Activated T-cell treated with anti-CD3 and anti-CD28 coated beads for 1 hour (primary cell): ENCODE measurements at regions not wholly inside any gene's neighbourhood (a gene's known extent, or its start where the extent isn't known, plus 50 kb on each side); places are given as distances from the start of the nearest gene placed in this dataset.

Experiments used
- DNase-seq: peaks from one replicate; pipeline ENCODE4 v3.0.0-alpha.2; 2020; ENCODE audit warnings: low read depth

GRCh38 chr10:52650873-52651272 is 121.7 kb downstream of the MBL2 start:
- DNase-seq = no peak

DNA sequence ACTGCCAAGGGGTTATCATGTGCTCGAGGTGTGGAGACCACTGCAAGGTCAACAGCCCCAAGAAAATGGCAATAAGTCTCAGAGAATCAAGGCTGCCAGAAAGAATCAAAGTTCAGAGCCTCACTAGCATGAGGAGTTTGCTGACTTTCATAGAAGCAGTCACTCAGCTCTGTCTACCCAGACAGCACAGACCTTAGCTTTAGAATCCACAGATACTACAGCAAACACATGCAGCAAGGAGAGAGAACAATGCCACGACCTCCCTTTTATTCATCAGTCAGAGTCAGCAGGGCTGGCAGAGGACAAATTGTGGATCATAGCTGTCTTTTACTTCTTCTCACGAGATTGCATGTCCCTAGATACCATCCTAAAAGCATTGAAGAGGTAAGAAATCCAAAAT is 121.3 kb downstream of the MBL2 start:
- DNase-seq = no peak

- no peak for DNase-seq
These were observed 119.9 kb downstream of the MBL2 start for GRCh38 chr10:52652431-52653262.

GRCh38 chr10:52653263-52653909 is 119.2 kb downstream of the MBL2 start:
- DNase-seq = no peak

GRCh38 chr10:52654201-52654600 is 118.4 kb downstream of the MBL2 start:
- DNase-seq = no peak

DNA sequence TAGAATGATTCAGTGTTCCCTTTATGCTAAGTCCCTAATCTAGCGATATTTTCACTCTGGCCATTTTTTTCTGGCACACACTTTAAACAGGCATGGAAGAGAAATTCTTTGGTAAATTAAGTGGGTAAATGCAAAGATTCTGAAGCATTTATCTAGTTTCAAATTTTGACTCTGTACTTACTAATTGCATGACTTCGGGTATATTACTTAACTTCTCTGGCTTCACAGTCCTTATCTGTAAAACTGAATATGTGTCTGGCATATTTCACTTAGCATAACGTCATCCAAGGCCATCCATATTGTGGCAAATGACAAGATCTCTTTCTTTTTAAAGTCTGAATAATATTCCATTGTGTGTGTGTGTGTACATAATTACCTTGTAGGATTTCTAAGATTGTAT is 114.5 kb downstream of the MBL2 start:
- DNase-seq = no peak

GRCh38 chr10:52659085-52659484 is 113.5 kb downstream of the MBL2 start:
- no peak for DNase-seq

DNA sequence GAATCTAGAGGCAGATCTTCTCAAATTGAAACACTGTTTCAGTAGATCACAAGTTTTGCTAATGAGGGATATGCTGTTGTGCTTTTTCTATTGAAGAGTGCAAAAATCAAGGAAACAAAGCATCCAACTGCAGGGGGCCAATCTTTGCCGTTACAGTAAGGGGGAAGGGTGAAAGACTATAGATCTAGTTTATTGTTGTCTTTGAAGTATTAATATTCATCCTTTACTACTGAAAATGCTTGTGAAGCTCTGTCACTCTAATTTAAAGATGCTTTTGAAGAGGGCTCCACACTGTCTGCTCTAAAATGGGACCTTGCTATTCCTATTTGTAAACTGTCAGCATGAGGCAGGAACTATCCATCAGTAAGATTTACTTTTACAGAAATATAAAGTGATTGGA is 110.3 kb downstream of the MBL2 start:
- no peak for DNase-seq

GRCh38 chr10:52663161-52663560 is 109.4 kb downstream of the MBL2 start:
- no peak for DNase-seq

DNA sequence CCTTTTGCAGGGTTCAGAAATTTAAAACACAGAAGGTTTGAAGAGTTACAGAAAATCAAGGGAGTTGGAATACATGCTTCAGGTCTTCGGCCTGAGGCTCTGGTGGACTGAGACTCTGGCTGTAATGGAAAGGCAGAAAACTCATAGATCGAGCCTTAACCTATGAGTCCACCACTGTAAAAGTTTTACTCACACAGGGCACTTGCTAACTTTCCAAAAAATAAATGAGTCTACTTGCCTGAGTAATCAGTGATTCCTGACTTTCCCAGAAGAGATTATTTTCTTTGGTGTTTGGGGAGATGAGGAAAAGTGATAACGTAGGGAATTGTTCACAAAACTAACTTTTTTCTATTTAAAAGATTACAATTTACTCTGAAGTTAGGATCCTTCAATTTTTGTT is 108.0 kb downstream of the MBL2 start:
- no peak for DNase-seq

DNA sequence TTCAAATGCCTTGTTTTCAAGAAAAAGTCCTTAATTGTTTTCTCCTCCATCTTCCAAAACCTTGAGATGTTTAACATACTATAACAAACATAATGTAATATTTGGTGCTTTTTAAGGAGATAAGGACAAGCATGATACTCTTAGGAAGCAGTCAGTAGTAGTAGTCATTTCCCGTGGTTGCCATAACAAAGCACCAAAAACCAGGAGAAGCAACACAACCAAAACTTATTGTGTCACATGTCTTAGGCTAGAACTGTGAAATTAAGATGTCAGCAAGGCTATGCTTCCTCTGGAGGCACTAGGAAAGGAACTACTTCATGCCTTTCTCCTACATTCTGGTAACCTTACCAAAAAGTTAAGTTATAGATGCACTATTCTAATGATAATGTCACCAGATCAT is 106.8 kb downstream of the MBL2 start:
- no peak for DNase-seq

DNA sequence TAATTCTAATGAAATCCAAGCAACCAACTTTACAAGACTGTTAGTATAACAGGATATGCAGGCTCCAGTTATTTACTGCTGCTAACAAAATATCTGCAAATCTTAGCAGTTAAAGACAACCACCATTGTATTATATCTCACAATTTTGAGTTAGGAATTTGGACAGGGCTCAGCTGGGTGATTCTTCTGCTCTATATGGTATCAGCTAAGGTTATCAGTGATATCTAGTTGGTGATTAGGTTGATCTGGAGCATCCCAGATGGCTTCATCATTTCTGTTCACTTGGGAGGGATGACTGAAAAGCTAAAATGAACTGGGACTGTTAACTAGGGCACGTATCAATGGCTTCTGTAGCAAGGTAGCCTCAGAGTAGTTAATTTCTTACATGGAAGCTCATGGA is 105.7 kb downstream of the MBL2 start:
- DNase-seq = no peak

DNA sequence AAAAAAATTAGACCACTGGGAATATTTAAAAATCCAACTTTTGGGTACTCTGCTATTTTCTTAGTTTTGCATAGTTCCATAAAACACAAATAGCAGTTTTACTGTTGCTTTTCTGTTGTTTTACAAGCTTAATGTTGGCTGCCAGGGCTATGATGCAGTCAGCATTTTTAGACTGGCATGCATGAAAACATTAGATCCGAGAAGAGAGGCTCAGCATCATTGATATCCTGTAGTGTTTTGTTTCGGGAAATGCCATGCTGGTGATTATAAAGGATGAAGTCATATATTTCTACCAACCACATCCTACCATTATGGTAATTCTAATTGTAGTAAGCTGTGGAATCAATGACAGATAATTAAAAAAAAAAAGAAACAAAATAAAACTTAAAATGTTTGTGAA is 104.6 kb downstream of the MBL2 start:
- no peak for DNase-seq

DNA sequence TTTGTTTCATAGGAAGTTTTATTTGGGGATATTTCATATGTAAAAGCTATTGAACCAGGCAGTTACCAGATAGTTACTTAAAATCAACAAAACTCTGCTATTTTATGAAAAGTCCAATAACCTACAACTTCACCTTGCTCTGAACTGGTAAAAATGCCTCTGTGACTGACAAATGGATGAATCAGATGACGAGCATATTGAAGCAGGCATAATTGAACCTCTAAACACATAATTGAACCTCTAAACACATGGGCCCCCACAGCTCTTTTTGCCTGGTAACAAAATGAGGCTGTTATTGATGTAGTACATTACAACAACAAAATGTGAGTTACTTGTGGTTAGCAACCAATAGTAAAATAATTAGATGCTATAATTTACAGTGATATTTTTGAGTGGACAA is 99.7 kb downstream of the MBL2 start:
- DNase-seq = no peak

GRCh38 chr10:52673468-52673867 is 99.1 kb downstream of the MBL2 start:
- no peak for DNase-seq

GRCh38 chr10:52674474-52674873 is 98.1 kb downstream of the MBL2 start:
- DNase-seq = no peak

DNA sequence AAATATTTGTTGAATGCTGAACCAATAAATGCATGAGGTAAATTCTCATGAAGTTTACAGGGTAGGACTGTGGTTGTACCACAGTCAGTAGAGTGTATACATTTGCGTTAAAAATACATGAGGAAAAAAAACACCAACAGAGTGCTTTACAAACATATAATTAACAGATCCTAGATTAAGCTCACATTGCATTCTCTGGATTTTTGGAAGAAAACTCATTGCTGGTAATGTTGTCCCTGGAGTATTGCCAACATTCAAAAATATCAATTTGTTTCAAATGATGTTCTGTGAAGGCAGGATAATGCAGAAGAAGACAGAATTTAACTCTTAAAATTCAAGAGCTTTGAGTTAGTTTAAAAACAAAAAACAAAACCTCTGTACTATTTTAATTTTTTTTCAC is 95.5 kb downstream of the MBL2 start:
- DNase-seq = no peak

DNA sequence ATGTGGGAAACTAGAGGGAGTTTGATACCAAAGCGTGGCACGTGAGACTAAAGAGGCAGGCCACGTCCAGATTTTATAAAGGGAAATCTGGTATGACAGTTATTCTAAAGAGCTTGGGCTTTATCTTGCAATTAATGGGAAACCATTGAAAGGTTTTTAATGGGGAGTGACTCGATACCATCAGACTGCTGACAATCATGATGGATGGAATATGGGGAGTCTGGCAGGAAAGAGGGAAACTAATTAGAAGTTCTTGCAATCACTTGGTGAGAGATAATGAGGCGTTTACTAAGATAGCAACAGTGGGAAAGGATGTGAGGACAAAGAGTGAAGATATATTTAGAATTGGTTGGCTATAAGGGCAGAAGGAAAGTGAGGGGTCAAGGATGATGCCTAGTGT is 94.0 kb downstream of the MBL2 start:
- no peak for DNase-seq

DNA sequence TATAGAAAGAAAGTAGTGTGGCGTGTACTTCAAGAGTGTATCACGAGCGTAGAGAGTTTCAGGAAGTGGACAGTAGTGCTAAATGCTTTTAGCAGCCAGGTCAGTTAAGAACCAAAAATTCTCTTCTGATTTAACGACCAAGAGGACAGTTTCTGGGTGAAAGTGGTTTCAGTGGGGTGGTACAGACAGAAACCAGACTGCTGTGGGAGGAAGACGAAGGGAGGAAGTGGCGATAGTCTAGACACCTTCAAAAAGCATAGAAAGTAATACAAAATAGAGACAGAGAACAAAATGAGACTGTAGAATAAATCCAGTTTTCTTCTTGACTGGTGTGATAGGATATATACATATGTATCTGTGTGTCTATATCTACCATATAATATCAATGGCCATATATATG is 93.5 kb downstream of the MBL2 start:
- DNase-seq = no peak

DNA sequence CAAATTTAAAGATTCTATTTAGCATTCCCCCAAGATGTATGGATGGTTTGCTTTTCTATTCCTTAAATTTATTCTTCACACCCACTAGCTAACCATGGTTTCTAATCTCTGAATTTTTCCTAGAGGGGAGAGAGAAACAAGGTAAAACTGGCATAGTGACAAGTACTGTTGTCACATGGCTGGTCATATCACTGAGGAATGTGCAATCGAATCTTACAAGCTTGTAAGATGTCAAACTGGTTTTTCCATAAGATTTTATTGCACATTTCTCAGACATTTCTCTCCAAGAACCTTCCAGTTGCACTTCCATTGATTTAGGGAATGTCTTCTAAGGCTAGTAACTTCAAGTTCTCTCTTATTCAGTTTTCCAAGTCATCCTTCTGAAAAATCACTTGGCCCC is 89.8 kb downstream of the MBL2 start:
- DNase-seq = no peak

DNA sequence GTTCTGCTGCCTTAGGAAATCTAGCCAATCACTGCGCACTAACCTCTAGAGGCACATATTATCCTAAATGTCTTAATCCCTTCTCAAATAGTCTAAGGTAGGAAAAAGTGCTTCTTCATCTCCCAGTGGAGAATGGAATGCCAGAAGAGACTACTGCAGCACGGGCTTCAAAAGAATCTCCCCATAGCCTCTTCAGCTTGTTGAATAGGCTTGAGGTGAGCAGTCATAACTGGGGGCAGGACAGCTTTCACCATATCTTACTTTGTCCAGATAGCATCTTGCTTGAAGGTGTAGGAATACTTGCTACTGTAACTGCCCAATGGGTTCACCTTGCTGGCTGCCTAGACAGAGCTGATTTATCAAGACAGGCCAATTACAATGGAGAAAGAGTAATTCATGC is 88.8 kb downstream of the MBL2 start:
- no peak for DNase-seq

DNA sequence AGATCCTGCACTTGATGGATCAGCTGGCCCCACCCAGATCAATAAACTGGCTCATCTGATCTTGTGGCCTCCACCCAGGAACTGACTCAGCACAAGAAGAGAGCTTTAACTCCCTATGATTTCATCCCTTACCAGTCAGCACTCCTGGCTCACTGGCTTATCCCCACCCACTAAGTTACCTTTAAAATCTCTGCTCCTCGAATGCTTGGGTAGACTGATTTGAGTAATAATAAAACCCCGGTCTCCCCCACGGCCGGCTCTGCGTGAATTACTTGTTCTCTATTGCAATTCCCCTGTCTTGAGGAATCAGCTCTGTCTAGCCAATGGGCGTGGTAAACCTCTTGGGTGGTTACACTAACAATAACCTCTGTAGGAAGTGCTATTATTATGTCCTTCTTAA is 83.7 kb downstream of the MBL2 start:
- DNase-seq = no peak

- no peak for DNase-seq
These were observed 76.4 kb downstream of the MBL2 start for GRCh38 chr10:52696232-52696631.

DNA sequence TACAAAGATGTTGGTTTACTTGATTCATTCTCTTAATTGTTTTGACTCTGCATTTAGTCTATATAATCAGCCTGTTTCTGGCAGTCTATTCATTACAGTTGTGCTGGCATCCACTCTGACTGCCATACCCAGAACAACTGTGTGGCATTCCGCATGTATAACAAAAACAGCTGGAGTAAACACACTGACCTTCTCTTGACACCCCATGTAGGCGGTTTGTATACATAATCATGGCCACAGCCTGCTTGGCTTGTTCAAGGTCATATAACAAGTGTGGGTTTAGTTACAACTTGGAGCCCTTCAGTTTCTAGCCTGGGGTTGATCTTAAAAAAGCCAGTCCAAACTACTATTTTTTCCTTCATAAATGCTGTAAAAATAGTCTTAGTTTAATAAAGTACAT is 70.9 kb downstream of the MBL2 start:
- DNase-seq = no peak
